ENCODE measurements at regions not wholly inside any gene's neighbourhood (a gene's known extent, or its start where the extent isn't known, plus 50 kb on each side); places are given as distances from the start of the nearest gene placed in this dataset.
A peak's percentile ranks its signal among the peaks of the same experiment; 100 is the strongest.

DNA sequence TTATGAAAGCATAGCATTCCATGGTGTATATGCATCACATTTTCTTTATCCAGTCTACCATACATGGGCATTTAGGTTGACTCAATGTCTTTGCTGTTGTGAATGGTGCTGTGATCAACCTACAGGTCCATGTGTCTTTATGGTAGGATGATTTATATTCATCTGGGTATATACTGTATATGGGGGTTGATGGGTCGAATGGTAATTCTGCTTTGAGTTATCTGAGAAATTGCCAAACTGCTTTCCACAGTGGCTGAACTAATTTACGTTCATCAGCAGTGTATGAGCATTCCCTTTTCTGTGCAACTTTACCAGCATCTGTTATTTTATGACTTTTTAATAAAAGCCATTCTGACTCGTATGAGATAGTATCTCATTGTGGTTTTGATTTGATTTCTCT is 662.4 kb upstream of the BCHE start:
- no peak for DNase-seq

DNA sequence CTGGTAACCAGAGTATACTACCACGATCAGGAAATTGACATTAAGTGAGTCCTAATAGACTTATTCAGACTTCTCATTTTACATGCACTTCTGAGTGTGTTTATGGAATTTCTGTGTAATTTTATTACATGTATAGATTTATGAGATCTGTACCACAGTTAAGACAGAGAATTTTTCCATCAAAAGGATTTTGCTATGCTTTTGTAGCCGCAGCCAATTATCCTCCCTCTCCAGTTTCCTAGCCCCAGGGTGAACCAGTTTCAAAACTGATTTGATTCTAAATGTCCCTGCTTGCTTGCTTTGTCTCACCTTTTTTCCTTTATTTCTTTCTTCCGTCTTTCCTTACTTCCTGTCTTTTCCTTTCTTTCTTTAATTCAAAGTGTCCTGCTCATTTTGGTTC is 661.2 kb upstream of the BCHE start:
- DNase-seq = no peak

DNA sequence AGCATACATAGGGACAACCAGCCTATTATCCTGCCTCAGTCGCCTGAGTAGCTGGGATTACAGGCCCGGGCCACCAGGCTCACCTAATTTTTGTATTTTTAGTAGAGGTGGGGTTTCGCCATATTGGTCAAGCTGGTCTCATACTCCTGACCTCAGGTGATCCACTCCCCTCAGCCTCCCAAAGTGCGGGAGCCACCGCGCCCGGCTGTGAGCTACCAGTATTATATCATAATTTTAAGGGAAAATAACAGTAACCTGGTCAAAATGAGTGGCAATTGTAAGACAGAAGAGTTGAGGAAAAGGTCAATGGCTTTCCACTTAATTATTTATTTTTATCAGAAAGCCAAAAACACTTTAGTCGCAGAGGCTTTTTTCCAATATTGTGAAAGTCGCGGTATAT is 652.6 kb upstream of the BCHE start:
- DNase-seq = no peak

DNA sequence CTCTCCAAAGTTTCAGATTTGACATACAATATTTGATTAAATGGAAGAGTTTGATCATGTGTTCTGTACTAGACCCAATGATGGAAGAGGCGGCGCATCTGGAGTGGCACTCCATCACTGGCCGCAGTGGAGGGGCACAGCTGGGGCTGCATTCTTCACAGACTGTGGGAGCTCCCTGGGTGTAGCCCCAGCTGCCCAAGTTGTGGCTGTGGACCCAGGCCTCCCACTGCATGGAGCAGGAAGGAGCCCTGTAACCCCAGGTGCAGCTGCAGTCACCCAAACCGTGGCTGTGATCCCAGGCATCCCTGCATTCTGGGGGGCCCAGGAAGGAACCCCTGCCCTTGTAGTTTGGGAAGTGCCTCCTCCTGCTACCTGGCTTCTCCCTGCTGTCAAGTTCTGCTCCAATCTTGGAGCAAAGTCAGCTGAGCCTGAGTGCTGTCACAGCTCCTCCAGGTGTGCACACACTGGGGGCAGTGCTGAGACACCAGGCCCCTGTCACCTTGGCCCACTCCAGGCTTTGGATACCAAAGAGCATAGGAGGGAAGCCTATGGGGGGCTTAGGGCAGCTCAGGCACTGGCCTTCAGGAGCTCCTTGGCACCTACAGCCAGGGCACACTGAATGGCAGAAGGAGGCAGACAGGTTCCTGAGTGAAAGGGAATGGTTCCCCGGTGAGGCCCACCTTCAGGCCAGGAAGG is 651.9 kb upstream of the BCHE start:
- no peak for DNase-seq

DNA sequence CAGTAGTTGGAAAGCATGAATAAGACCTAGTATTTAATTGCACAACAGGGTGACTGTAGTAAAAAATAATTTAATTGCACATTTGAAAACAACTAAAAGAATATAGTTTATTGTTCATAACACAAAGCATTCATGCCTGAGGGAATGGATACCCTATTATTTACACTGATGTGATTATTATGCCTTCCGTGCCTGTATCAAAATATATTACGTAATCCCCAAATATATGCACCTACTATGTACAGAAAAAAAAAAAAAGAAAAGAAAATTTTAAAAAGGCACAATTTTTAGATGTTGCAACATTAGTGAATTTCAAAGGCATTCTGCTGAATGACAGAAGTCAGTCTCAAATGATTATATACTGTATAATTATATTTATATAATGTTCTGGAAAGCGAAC is 647.2 kb upstream of the BCHE start:
- no peak for DNase-seq

DNA sequence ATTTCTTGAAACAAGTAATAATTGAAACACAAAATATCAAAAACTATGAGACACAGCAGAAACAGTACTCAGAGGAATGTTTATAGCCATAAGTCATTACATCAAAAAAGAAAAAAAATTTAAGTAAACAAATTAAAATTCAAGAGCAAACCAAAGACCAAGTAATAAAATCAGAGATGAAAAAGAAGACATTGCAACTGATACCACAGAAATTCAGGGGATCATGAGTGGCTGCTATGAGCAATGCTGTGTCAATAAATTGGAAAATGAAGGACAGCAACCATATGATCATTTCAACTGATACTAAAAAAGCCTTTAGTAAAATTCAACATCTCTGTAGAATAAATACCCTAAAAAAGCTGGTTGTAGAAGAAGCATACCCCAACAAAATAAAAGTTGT is 644.1 kb upstream of the BCHE start:
- DNase-seq = no peak

DNA sequence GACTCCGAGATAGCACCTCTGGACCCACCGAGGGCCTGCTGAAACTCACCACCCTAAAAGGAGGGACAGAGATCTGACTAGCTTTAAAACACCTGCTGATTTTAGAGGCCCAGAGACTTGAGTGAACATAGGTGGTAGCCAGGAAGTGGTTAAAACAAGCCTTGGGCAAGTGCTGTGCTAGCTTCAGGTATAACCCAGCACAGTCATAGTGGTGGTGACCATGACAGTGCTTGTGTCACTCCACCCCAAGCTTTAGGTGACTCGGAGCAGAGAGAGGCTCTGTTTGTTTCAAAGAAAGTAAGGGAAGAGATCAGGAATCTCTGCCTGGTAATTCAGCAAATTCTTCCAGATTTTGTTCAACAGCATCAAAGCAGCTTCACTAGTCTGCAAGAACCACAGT is 641.1 kb upstream of the BCHE start:
- no peak for DNase-seq

DNA sequence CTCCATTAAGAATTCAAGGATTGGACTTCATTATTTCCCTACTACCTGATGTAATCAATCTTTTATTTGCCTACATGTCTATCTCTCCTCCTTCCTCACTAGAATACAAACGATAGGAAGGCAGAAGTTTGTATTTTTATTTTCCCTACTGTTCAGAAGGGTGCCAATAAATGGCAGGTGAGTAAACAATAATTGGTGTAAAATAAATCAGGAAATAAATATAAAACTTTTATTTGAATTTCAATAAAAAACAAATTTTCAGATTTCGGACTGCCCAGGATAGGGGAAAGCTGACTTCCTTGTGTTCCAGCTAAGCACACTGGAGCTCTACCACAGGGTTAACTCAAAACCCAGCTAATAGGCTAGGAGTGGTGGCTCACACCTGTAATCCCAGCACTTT is 636.3 kb upstream of the BCHE start:
- no peak for DNase-seq

DNA sequence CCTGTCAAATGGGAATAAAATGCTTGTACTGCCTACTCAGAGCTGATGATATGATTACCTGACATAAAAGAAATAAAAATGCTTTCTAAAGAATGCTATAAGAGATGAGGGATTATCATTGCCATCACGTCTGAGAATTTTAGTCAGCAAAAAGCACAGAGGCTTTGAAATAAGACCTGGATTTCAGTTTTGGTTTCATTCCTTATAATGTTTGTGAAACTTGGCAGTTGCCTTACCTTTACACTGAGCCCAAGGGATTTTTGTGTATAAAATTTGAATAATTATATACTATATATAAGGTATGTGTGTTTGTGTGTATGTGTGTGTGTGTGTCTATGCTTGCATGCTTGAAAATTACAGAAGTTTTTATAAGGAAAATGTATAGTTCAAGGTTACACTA is 634.8 kb upstream of the BCHE start:
- no peak for DNase-seq

DNA sequence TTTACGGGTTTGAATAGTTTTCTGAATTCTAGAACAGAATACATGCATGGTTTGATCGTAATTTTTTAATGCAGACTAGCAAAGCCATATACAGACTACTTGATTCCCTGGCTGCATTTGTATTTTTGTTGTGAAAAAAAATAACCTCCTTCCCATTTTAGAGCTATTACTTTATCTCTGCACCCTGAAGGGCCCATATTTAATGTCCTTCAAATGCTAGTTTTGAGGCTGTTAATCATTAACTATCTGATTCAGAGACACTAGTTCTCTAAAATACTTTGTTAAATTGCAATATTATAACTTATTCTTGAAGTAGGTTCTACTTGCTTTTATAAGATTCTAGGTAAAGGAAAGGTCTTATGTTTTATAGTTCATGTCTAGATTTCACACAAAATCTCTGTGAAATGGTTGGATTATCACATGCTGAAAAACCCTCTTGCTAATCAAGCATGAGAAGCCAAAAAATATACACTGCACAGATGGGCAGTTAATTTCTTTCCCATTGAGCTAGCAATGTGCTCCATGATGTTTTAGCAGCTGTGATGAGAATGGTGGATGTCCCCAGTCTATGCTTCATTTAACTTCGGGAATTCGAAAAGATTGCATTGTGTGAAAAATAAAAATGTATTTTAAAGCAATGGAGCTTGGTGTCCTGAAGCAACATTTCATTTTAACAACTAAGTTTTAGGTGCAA is 634.0 kb upstream of the BCHE start:
- DNase-seq = no peak

DNA sequence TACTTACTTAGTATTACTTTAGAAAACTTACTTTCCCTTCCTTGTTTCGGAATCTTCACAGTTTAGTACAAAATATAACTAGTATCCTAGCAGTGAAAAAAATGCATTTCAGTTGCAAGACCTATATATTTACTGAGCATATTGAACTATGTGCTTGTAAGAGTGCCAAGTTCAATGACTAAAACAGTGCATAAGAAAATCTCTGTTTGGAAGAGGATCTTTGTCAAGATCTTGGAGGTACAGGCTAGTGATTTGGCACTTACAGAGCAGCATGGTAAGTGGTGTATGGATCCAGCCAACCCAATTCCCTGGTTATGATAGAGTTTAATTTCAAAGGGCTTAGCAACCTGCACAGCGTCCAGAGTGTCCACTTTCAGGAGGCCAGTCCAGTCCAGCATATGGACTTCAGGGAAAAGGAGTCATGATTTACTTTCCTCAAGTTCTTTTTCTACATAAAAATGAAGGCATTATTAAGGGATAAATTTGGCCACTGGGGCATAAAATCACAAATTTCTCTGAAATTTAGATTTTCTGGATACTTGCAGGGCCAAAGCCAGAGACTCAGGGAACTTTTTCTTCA is 625.8 kb upstream of the BCHE start:
- no peak for DNase-seq

DNA sequence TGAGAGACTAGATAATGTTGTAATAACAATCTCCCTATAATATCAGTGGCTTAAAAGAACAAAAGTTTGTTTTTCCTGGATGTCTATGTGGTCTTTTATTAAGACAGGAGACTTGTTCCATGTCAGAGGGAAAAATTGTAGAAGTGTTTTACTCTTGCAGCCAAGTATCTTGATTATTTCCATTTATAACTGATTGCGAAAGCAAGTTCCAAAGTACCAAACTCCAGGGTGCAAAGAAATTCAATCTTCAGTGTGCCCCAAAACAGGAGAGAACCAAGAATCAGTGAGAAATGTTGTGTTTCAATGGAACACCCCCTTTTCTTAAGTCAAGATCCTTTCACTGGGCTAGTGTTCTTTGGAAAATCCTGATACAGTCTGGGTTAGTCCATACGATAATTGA is 624.4 kb upstream of the BCHE start:
- no peak for DNase-seq

DNA sequence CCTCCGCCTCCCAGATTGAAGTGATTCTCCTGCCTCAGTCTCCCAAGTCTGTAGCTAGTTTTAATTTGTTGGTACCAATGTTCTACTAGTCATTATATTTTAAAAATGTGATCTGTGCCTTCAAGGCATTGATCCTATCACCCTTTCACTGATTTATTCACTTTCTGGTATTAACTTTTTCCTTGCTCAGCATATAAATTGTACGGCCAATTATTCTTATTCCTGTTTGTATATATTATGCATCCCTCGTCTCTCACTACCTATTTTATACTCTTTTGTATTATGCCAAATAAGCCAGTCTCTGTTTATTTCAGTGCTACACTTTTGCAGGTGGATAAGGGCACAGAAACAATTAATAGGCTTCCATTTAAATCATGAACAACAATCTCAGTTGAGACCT is 620.2 kb upstream of the BCHE start:
- DNase-seq = no peak

DNA sequence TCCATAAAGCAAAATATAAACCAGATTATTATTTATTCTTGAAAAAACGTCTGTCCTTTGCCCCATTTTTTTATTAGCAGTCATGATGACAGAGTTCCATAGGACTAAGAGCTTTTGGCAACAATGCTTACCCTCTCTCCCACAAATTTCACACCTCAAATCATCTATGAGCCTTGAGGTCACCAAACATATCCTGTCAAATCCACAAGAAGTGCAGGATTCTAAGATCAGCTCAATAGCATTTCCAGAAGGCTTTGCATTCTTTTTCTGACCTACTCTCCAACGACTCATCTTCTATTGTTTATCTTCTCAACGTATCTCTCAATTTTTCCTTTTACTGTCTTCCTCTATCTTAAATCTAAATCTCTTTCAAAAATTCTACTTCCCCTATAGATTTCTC is 619.1 kb upstream of the BCHE start:
- DNase-seq = no peak

DNA sequence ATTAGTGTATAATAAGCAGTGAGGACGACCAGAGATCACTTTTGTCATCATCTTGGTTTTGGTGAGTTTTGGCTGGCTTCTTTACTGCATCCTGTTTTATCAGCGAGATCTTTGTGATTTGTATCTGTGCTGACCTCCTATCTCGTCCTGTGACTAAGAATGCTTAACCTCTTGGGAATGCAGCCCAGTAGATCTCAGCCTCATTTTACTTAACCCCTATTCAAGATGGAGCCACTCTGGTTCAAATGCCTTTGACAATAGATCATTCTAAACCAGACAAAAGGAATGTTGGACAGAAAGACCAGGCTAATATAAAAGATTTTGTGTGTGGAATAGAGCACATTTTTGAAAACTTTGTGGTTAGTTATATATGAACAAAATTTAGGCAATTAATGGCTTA is 618.5 kb upstream of the BCHE start:
- peak in 1 of 2 experiments; percentile 2 for DNase-seq

DNA sequence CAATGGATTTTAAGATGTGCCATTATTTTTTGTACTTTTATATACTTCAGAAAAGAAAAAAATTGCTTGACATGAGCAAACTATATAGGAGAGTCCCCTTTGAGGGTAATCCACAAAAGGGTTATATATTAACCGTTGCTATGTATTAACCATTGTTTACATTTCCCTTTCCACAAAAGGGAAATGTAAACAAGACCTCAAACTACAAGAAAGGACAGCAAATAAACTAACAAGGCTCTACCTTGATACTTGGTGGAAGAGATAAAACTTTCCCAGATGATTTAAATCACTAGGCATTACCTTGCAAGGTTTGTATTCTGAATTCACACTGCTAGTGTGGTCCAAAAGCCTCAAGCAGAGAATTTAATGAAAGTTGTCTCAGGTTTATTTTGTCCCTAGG is 616.3 kb upstream of the BCHE start:
- no peak for DNase-seq

DNA sequence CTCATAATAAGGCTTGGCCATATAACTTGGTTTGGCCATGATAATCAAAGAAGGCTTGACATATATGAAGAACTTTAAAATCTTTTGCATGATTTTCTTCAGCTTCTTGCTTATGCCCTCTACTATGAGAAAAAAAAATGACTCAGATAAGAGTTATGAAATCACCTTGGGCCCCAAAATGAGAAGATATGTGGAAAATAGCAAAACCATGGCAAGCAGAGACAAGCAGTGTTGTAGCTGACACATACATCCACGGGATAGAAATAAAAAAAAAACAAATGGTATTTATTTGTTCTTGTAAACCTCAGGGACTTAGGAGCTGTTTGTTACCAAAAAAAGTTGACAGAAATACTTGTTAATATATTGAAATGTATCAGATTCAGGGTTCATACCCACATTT is 614.8 kb upstream of the BCHE start:
- no peak for DNase-seq

DNA sequence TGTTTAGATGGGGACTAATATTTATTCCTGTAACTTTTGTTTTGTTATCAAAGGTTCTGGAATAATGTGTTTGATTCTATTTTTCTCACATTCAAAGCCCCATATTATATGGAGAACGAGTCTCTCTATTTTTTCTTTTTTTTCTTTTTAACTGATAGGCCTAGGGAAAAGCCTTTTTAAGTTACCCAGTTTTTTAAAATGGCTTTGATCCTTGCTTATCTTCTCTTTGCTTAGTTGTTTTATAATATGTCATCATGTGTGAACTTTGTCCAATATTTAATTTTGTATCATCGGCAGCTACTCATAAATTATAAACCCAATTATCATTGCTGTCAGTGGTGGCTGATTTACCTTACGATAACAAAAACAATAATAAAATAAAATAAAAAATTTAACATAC is 610.3 kb upstream of the BCHE start:
- no peak for DNase-seq

DNA sequence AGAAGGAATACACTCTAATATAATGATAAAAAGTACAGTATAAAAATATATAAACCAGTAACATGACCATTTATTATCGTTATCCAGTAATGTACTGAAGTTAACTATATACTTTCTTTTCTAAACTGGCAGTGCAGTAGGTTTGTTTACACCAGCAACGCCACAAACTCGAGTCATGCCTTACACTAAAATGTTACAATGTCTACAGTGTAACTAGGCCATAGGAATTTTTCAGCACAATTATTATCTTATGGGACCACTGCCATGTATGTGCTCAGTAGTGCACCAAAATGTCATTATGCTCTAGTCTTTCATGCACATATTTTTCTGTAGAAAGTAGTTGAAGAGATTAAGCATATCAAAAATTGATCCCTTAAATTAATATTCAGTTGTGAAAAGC is 609.8 kb upstream of the BCHE start:
- DNase-seq = no peak

DNA sequence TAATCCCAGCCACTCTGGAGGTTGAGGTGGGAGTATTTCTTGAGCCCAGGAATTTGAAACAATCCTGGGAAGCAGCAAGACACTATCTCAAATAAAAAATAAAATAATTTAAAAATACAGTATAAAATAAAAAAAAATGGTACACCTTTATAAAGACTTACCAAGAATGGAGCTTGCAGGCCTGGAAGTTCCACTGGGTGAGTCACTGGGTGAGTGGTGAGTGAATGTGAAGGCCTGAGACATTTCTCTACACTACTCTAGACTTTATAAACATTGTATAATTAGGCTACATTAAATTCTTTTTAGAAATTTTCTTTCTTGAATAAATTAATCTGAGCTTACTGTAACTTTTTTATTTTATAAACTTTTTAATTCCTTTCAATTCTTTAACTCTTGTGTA is 609.1 kb upstream of the BCHE start:
- no peak for DNase-seq

DNA sequence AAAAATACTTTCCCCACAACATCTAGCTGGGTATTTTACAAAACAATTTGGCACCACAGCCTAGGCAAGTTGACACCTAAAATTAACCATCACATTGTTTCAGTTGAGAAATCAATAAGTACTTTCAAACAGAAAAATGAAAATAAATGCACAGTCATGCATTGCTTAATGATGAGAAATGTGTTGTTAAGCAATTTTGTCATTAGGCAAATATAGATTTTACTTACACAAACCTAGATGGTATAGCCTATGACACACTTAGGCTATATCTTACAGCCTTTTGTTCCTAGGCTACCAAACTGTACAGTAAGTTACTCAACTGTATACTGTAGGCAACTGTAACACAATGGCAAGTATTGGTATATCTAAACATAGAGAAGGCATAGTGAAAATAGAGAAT is 608.6 kb upstream of the BCHE start:
- no peak for DNase-seq

DNA sequence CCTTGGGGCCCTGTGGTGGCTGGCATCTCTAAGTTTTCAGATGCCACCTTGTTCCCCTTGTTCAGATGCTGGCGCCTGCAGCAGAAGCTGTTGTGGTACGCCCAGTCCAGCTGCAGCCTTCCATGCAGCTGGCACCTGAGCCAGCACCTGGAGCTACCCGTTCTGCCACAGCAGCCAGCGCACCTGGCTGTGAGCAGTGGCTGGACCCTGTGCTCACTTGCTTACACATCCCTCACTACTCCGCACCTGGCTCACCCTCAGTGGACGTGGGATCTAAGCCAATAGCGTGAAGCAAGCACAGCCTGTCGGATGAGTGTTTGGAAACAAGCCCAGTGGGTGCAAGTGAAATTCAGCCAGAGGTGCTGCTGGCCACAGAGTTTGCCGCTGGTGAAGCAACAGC is 607.5 kb upstream of the BCHE start:
- DNase-seq = no peak

DNA sequence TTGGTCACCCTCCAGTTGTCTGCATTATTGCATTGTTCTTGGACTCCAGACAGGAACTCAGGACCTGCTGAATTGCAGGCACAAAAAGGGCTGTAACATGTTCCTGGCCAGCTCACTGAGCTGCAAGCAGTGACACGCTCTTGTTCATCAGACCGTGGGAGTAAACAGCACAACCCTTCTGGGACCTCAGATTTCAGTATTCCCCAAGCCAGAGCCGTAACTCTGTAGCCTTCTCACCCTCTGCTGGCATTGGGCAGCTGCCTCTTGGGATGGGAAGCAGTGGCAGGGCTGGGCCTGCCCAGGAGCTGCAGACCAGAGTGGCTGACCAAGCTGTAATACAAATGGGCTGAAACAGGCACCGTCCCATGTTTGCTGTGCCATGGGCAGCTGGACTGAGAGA is 607.1 kb upstream of the BCHE start:
- no peak for DNase-seq

DNA sequence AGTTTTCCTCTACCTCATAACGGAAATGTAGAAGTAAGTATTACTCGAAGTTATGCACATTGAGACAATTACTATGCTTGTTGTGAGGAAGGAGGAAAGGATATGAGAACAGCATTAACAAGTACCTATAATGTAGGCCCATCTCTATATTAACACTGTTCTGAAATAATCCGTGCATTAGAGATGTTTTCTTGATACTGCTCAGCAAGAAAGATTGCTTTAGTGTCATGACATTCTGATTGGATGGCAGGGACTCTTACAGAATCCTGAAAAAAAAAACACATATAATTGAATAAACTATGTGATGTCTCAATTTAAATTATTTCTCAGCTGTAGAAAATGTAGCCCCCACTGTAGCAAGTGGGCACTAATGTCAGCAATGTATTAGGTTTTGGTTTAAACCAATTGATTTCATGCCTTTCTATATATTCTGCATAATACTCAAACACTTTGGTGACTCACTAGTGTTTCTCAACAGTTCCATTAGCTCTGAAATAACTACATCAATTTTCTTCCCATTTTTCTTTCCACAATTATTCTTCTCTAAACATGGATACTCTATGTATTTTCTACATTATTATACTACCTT is 598.3 kb upstream of the BCHE start:
- no peak for DNase-seq
